GM21737 (cell line): ENCODE measurements at regions not wholly inside any gene's neighbourhood (a gene's known extent, or its start where the extent isn't known, plus 50 kb on each side); places are given as distances from the start of the nearest gene placed in this dataset.
"Not testable (repeated sequence)": the region's sequence is repeated elsewhere in the genome, so short reads cannot be mapped to it uniquely, and the experiment has no call there.

Source experiments
- ATAC-seq: cut with Tn5 transposase; IDR thresholded peaks from one replicate; pipeline ENCODE4 v1.9.1; 2021; ENCODE audit warnings: mild to moderate bottlenecking, moderate library complexity; ENCODE audit not compliant: unreplicated experiment

- ATAC-seq = peak; percentile 22
Observed at GRCh38 chr16:22572331-22573224, 61.9 kb downstream of the NPIPB5 start.

- ATAC-seq = peak; percentile 75
Observed at GRCh38 chr16:22573225-22573530, 62.5 kb downstream of the NPIPB5 start.

- not testable (repeated sequence) for ATAC-seq
Observed at GRCh38 chr16:22576506-22576905, 65.8 kb downstream of the NPIPB5 start.

GRCh38 chr16:22583195-22583594 is 72.5 kb downstream of the NPIPB5 start:
- not testable (repeated sequence) for ATAC-seq

GRCh38 chr16:22584459-22584858 is 73.8 kb downstream of the NPIPB5 start:
- not testable (repeated sequence) for ATAC-seq

GRCh38 chr16:22584941-22585340 is 74.2 kb downstream of the NPIPB5 start:
- ATAC-seq = not testable (repeated sequence)

GRCh38 chr16:22585431-22585830 is 74.7 kb downstream of the NPIPB5 start:
- ATAC-seq = not testable (repeated sequence)

- not testable (repeated sequence) for ATAC-seq
Observed at GRCh38 chr16:22586732-22587131, 76.0 kb downstream of the NPIPB5 start.

- ATAC-seq = not testable (repeated sequence)
Observed at GRCh38 chr16:22589757-22590156, 79.1 kb downstream of the NPIPB5 start.

- ATAC-seq = not testable (repeated sequence)
Observed at GRCh38 chr16:22596445-22597045, 85.9 kb downstream of the NPIPB5 start.

GRCh38 chr16:22603744-22604143 is 93.1 kb downstream of the NPIPB5 start:
- not testable (repeated sequence) for ATAC-seq

- not testable (repeated sequence) for ATAC-seq
Observed at GRCh38 chr16:22606619-22607018, 95.9 kb downstream of the NPIPB5 start.

GRCh38 chr16:22609798-22610197 is 99.1 kb downstream of the NPIPB5 start:
- ATAC-seq = not testable (repeated sequence)

- not testable (repeated sequence) for ATAC-seq
Observed at GRCh38 chr16:22611128-22611527, 100.4 kb downstream of the NPIPB5 start.

GRCh38 chr16:22614271-22614947 is 103.7 kb downstream of the NPIPB5 start:
- no peak for ATAC-seq

- ATAC-seq = no peak
Observed at GRCh38 chr16:22618842-22619241, 108.2 kb downstream of the NPIPB5 start.

- no peak for ATAC-seq
Observed at GRCh38 chr16:22621586-22622155, 111.0 kb downstream of the NPIPB5 start.

GRCh38 chr16:22622703-22623102 is 112.0 kb downstream of the NPIPB5 start:
- ATAC-seq = no peak

- ATAC-seq = no peak
Observed at GRCh38 chr16:22623351-22623781, 112.7 kb downstream of the NPIPB5 start.

GRCh38 chr16:22624038-22624799 is 113.5 kb downstream of the NPIPB5 start:
- ATAC-seq = no peak
